GM12892 (cell line): ENCODE measurements at regions not wholly inside any gene's neighbourhood (a gene's known extent, or its start where the extent isn't known, plus 50 kb on each side); places are given as distances from the start of the nearest gene placed in this dataset.

Experiments
- DNase-seq: peaks from one replicate; pipeline ENCODE4 v3.0.0; 2011; ENCODE audit not compliant: insufficient read length
- FAIRE-seq: peaks from 2 replicates; lab custom pipeline; 2011; peaks lifted over from hg19 to GRCh38; lab: Jason Lieb, UNC
- POLR2A ChIP-seq: IDR thresholded peaks from 2 replicates; pipeline ENCODE4 v1.6.1; 2011; ENCODE audit warnings: low read depth, low read length, control low read depth
- POLR2AphosphoS5 ChIP-seq: IDR thresholded peaks from 2 replicates; pipeline ENCODE4 v1.6.1; 2011; ENCODE audit warnings: low read depth, low read length, control low read depth
- TAF1 ChIP-seq: IDR thresholded peaks from 2 replicates; pipeline ENCODE4 v1.6.1; 2011; ENCODE audit warnings: low read depth, mild to moderate bottlenecking, control low read depth, low read length, borderline replicate concordance

GRCh38 chr11:113634940-113635575 lies 71.0 kb downstream of the TMPRSS5 start:
- TF ChIP-seq TAF1 (no peak), POLR2AphosphoS5 (no peak), POLR2A (no peak)
- FAIRE-seq, result no peak
- no peak for DNase-seq

GRCh38 chr11:113632981-113633380 lies 73.1 kb downstream of the TMPRSS5 start:
- DNase-seq (no peak), FAIRE-seq (no peak)
- no peak for TF ChIP-seq TAF1
- no peak for TF ChIP-seq POLR2AphosphoS5
- no peak for TF ChIP-seq POLR2A

GRCh38 chr11:113629562-113629961 lies 76.5 kb downstream of the TMPRSS5 start:
- FAIRE-seq, result no peak
- no peak for DNase-seq

GRCh38 chr11:113628912-113629311 lies 77.2 kb downstream of the TMPRSS5 start:
- no peak for FAIRE-seq
- no peak for DNase-seq
- TF ChIP-seq POLR2A, result no peak
- no peak for TF ChIP-seq POLR2AphosphoS5
- TF ChIP-seq TAF1, result no peak

More at GRCh38 chr11:113629562-113629961, 76.5 kb downstream of the TMPRSS5 start:
- no peak for TF ChIP-seq TAF1

GRCh38 chr11:113627946-113628345 lies 78.2 kb downstream of the TMPRSS5 start:
- TF ChIP-seq TAF1 (no peak), POLR2A (no peak), POLR2AphosphoS5 (no peak)
- FAIRE-seq (no peak), DNase-seq (no peak)

GRCh38 chr11:113627297-113627696 lies 78.8 kb downstream of the TMPRSS5 start:
- FAIRE-seq (no peak), DNase-seq (no peak)
- TF ChIP-seq POLR2A (no peak), POLR2AphosphoS5 (no peak), TAF1 (no peak)

GRCh38 chr11:113626736-113627135 lies 79.4 kb downstream of the TMPRSS5 start:
- TF ChIP-seq TAF1 (no peak), POLR2AphosphoS5 (no peak), POLR2A (no peak)
- no peak for FAIRE-seq
- DNase-seq, result no peak

- TF ChIP-seq POLR2AphosphoS5 (no peak), POLR2A (no peak), TAF1 (no peak)
- FAIRE-seq (no peak), DNase-seq (no peak)
These were observed 83.0 kb downstream of the TMPRSS5 start for GRCh38 chr11:113623114-113623513.

- no peak for FAIRE-seq
- no peak for TF ChIP-seq POLR2AphosphoS5
- no peak for TF ChIP-seq TAF1
- TF ChIP-seq POLR2A, result no peak
- no peak for DNase-seq
These were observed 87.7 kb downstream of the TMPRSS5 start for GRCh38 chr11:113618360-113618759.

GRCh38 chr11:113615773-113616172 lies 90.3 kb downstream of the TMPRSS5 start:
- FAIRE-seq, result no peak
- no peak for DNase-seq
- TF ChIP-seq POLR2A (no peak), POLR2AphosphoS5 (no peak), TAF1 (no peak)

- no peak for FAIRE-seq
- no peak for DNase-seq
These were observed 91.0 kb downstream of the TMPRSS5 start for GRCh38 chr11:113615098-113615497.

GRCh38 chr11:113614097-113614496 lies 92.0 kb downstream of the TMPRSS5 start:
- DNase-seq (no peak), FAIRE-seq (no peak)
- TF ChIP-seq TAF1, result no peak
- TF ChIP-seq POLR2A, result no peak
- TF ChIP-seq POLR2AphosphoS5, result no peak

More at GRCh38 chr11:113615098-113615497, 91.0 kb downstream of the TMPRSS5 start:
- TF ChIP-seq POLR2A, result no peak
- no peak for TF ChIP-seq TAF1
- no peak for TF ChIP-seq POLR2AphosphoS5
